GM12878 (cell line): ENCODE measurements at regions not wholly inside any gene's neighbourhood (a gene's known extent, or its start where the extent isn't known, plus 50 kb on each side); places are given as distances from the start of the nearest gene placed in this dataset.

Experiments
- ATAC-seq: fragments of 200-7000 bp; cut with Tn5 transposase; 3 replicates; pipeline ENCODE4 v1.9.1; 2020; ENCODE audit warnings: mild to moderate bottlenecking, moderate library complexity
- BruUV-seq: library from RNA; stranded (reverse); fragments of 400-500 nt; replicated peaks from 2 replicates; lab custom pipeline; 2021; lab: Mats Ljungman, UMichigan
- CTCF ChIA-PET: fragments of 300-600 bp; sonication (Branson Sonifier 250); formaldehyde crosslinking; extraction: SDS; loops from one replicate; lab custom pipeline; 2021; ENCODE audit warnings: inconsistent platforms; lab: Yijun Ruan, JAX
- POLR2A ChIA-PET: fragments of 350-600 bp; formaldehyde crosslinking; extraction: SDS; loops from one replicate; lab custom pipeline; 2021; ENCODE audit warnings: inconsistent platforms; lab: Charles Lee
- RAD21 ChIA-PET: fragments of 300-600 bp; sonication (Branson Sonifier 250); formaldehyde crosslinking; loops from one replicate; lab custom pipeline; 2023; ENCODE audit warnings: antibody characterized with exemption; ENCODE audit not compliant: unreplicated experiment; lab: Charles Lee
- SMC1A ChIA-PET: fragments of 300-600 bp; sonication (Branson Sonifier 250); formaldehyde crosslinking; loops from one replicate; lab custom pipeline; 2023; ENCODE audit not compliant: unreplicated experiment, uncharacterized antibody; lab: Charles Lee
- DNase-seq: peaks from one replicate; pipeline ENCODE4 v3.0.0-alpha.2; 2011; ENCODE audit warnings: low read depth, low spot score
- FAIRE-seq: peaks from 3 replicates; lab custom pipeline; 2011; peaks lifted over from hg19 to GRCh38; lab: Jason Lieb, UNC
- H2AFZ ChIP-seq: 2 replicates; pipeline ENCODE4 v1.6.0; 2011; ENCODE audit warnings: low read depth, low read length, control low read depth; ENCODE audit not compliant: control insufficient read depth
- H3K27ac ChIP-seq: 2 replicates; pipeline ENCODE4 v1.5.1; 2011; ENCODE audit warnings: control low read depth; ENCODE audit not compliant: control insufficient read depth, insufficient read depth
- H3K27me3 ChIP-seq, 2 experiments: replicated peaks in 1 of 2; 2 replicates each; pipeline versions ENCODE4 v1.6.0 to v1.6.1; 2011; ENCODE audit warnings: low read length in 1 of 2; ENCODE audit not compliant: control insufficient read depth in 2 of 2, insufficient read depth in 2 of 2
- H3K36me3 ChIP-seq, 2 experiments: 2 replicates each; pipeline ENCODE4 v1.5.1; 2011; ENCODE audit warnings: low read length in 1 of 2; ENCODE audit not compliant: control insufficient read depth in 2 of 2, insufficient read depth in 2 of 2
- H3K4me1 ChIP-seq: 2 replicates; pipeline ENCODE4 v1.6.1; 2011; ENCODE audit warnings: mild to moderate bottlenecking, low read length, moderate library complexity, mixed read lengths; ENCODE audit not compliant: control insufficient read depth, insufficient read depth
- H3K4me2 ChIP-seq: 2 replicates; pipeline ENCODE4 v1.6.0; 2011; ENCODE audit warnings: control low read depth; ENCODE audit not compliant: control insufficient read depth, insufficient read depth
- H3K4me3 ChIP-seq: fragments of 200-600 bp; sonication (generic); 2 replicates; pipeline ENCODE4 v1.5.1; 2016
- H3K79me2 ChIP-seq: 2 replicates; pipeline ENCODE4 v1.6.0; 2011; ENCODE audit warnings: low read length; ENCODE audit not compliant: control insufficient read depth, insufficient read depth
- H3K9ac ChIP-seq: 2 replicates; pipeline ENCODE4 v1.8.0; 2011; ENCODE audit warnings: low read length, control low read depth, mixed read lengths; ENCODE audit not compliant: control insufficient read depth, insufficient read depth
- H3K9me3 ChIP-seq: replicated peaks from 3 replicates; pipeline ENCODE4 v1.5.1; 2011; ENCODE audit warnings: mild to moderate bottlenecking, low read length; ENCODE audit not compliant: control insufficient read depth, insufficient read depth
- H4K20me1 ChIP-seq: 2 replicates; pipeline ENCODE4 v1.6.0; 2011; ENCODE audit not compliant: control insufficient read depth, insufficient read depth
- HDAC2 ChIP-seq: fragments of 200-600 bp; sonication (generic); IDR thresholded peaks from 2 replicates; pipeline ENCODE4 v1.6.1; 2017
- HDAC6 ChIP-seq: fragments of 200-600 bp; sonication (generic); IDR thresholded peaks from one replicate; pipeline ENCODE4 v1.8.0; 2017; ENCODE audit warnings: antibody characterized with exemption; ENCODE audit not compliant: unreplicated experiment
- IRF3 ChIP-seq: fragments of 450-650 bp; IDR thresholded peaks from 2 replicates; pipeline ENCODE4 v1.6.1; 2014; ENCODE audit warnings: mild to moderate bottlenecking
- MTA3 ChIP-seq: IDR thresholded peaks from 2 replicates; pipeline ENCODE4 v1.6.1; 2012; ENCODE audit warnings: low read length, inconsistent platforms, borderline replicate concordance
- NR2C1 ChIP-seq: fragments of 450-650 bp; IDR thresholded peaks from 2 replicates; pipeline ENCODE4 v1.6.1; 2017; ENCODE audit warnings: antibody characterized with exemption, mild to moderate bottlenecking, moderate library complexity
- PKNOX1 ChIP-seq: fragments of 450-650 bp; IDR thresholded peaks from 2 replicates; pipeline ENCODE4 v1.6.1; 2016; ENCODE audit warnings: mild to moderate bottlenecking
- PML ChIP-seq: IDR thresholded peaks from 2 replicates; pipeline ENCODE4 v1.6.1; 2012; ENCODE audit warnings: low read length, inconsistent platforms
- POLR2A ChIP-seq: IDR thresholded peaks from 2 replicates; pipeline ENCODE4 v1.6.1; 2011; ENCODE audit warnings: low read depth, mild to moderate bottlenecking, low read length
- SIX5 ChIP-seq: IDR thresholded peaks from 2 replicates; pipeline ENCODE4 v1.6.1; 2011; ENCODE audit warnings: mild to moderate bottlenecking, low read depth, low read length, moderate library complexity; ENCODE audit not compliant: severe bottlenecking
- SMAD5 ChIP-seq: IDR thresholded peaks from 2 replicates; pipeline ENCODE4 v1.6.1; 2016; ENCODE audit warnings: antibody characterized with exemption, low read depth
- USF2 ChIP-seq: IDR thresholded peaks from 2 replicates; pipeline ENCODE4 v1.6.1; 2011; ENCODE audit warnings: low read depth, low read length, improper control_type of control experiment, borderline replicate concordance
- ZNF622 ChIP-seq: fragments of 450-650 bp; IDR thresholded peaks from 2 replicates; pipeline ENCODE4 v1.6.1; 2017; ENCODE audit warnings: mild to moderate bottlenecking, inconsistent platforms
- ZNF687 ChIP-seq: fragments of 450-650 bp; IDR thresholded peaks from 2 replicates; pipeline ENCODE4 v1.6.1; 2017; ENCODE audit warnings: mild to moderate bottlenecking, moderate library complexity
- WGBS: methylation state at CpG from one replicate; pipeline ENCODE4 v1.1.6; 2016; ENCODE audit warnings: low lambda C conversion rate; ENCODE audit not compliant: insufficient replicate concordance, insufficient coverage; ENCODE audit errors: missing lambda C conversion rate; 5-methylcytosine and 5-hydroxymethylcytosine counted together
- in situ Hi-C: fragments of 300-500 bp; cut with MboI; formaldehyde crosslinking; loops from 9 replicates; pipeline ENCODE4 v1.14.3; 2018; ENCODE audit warnings: mixed read lengths
- intact Hi-C: fragments of 100-400 bp; cut with micrococcal nuclease; formaldehyde crosslinking; loops from one replicate; pipeline ENCODE4 v1.14.2; 2022; ENCODE audit not compliant: unreplicated experiment
- TF ChIP-seq, protein P1 (sequence below): fragments of 450-650 bp; IDR thresholded peaks from 2 replicates; pipeline ENCODE4 v1.6.1; 2018; ENCODE audit warnings: borderline replicate concordance, mild to moderate bottlenecking; ENCODE audit not compliant: partially characterized antibody

DNA sequence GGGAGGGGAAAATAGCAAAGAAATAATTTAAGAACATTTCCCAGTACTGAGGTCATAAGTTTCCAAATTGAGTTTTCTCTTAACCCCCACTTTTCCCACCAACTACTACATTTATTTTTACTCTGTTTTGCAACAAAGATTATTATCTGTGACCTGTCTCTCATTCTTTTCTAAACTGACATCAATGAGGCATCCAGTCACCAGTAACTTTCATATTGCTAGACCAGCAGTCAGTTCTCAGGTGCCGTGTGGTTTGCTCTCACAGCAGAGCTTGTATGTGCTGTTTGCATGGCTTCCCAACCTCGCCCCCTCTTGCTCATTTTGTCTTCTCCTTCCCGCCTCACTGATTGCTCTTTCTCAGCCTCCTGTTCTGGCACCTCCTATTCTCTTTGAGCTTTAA, 1091.3 kb downstream of the TBC1D22A start (continued):
- TF ChIP-seq, protein P1, sequence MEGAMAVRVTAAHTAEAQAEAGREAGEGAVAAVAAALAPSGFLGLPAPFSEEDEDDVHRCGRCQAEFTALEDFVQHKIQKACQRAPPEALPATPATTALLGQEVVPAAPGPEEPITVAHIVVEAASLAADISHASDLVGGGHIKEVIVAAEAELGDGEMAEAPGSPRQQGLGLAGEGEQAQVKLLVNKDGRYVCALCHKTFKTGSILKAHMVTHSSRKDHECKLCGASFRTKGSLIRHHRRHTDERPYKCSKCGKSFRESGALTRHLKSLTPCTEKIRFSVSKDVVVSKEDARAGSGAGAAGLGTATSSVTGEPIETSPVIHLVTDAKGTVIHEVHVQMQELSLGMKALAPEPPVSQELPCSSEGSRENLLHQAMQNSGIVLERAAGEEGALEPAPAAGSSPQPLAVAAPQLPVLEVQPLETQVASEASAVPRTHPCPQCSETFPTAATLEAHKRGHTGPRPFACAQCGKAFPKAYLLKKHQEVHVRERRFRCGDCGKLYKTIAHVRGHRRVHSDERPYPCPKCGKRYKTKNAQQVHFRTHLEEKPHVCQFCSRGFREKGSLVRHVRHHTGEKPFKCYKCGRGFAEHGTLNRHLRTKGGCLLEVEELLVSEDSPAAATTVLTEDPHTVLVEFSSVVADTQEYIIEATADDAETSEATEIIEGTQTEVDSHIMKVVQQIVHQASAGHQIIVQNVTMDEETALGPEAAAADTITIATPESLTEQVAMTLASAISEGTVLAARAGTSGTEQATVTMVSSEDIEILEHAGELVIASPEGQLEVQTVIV, result no peak
- TF ChIP-seq HDAC6, result no peak
- TF ChIP-seq, all 136 proteins: peak for 0

- Histone ChIP-seq H3K4me3 (no peak overlapping the region), H3K9me3 (no peaks in the 10 kb centered on the region), H3K9ac (no peak overlapping the region), H4K20me1 (no peaks in the 10 kb centered on the region), H3K27ac (no peak overlapping the region), H2AFZ (no peak overlapping the region), H3K4me1 (no peaks in the 10 kb centered on the region), H3K36me3 (no peaks in the 10 kb centered on the region), H3K4me2 (no peak overlapping the region), H3K79me2 (no peaks in the 10 kb centered on the region), H3K27me3 (no peaks in the 10 kb centered on the region)
- CTCF ChIA-PET, result interaction anchor here (0.7 kb wide), 1 partner anchor 1959 kb away, joined by 3 read pairs; no protein-coding TSS in a partner anchor
- TF ChIP-seq SIX5 (no peak), USF2 (no peak), SMAD5 (no peak), NR2C1 (no peak), PML (no peak), ZNF622 (no peak), HDAC2 (no peak), ZNF687 (no peak), PKNOX1 (no peak), MTA3 (no peak), IRF3 (no peak), POLR2A (no peak)
- in situ Hi-C loops, result no loop called here
- FAIRE-seq, result no peak
- RAD21 ChIA-PET, result no interaction called here
- no peak for ATAC-seq
- WGBS, result 0% methylated on average over 3 of the region's 3 CpGs
- intact Hi-C loops, result no loop called here
- DNase-seq, result no peak
- BruUV-seq, result no TSS peak
- SMC1A ChIA-PET, result no interaction called here
- POLR2A ChIA-PET, result no interaction called here
Measured at GRCh38 chr22:47851586-47851985, 1089.1 kb downstream of the TBC1D22A start.
